Glomerular visceral epithelial cell (primary cell): ENCODE measurements at regions not wholly inside any gene's neighbourhood (a gene's known extent, or its start where the extent isn't known, plus 50 kb on each side); places are given as distances from the start of the nearest gene placed in this dataset.

Source experiments
- DNase-seq: peaks from one replicate; pipeline ENCODE4 v3.0.0-alpha.2; 2016; ENCODE audit errors: extremely low spot score

DNA sequence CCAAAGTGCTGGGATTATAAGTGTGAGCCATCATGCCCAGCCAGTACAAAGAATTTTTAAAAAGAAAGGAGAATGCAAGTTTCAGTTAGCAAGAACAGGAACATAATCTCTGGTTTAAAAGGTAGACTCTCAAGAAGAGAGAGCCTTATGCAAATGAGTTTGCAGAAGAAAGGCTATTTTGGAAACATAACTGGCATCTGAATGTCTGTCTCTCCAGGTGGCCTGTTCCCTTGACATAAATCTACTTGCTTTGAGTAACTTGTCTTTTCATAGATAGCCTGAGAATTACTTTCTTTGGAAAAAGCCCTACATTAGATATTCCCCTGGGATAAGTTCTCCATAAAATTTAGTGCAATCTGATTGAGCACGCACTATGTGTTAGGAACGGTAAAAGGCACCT is 109.6 kb downstream of the ICOS start:
- DNase-seq, result no peak

DNA sequence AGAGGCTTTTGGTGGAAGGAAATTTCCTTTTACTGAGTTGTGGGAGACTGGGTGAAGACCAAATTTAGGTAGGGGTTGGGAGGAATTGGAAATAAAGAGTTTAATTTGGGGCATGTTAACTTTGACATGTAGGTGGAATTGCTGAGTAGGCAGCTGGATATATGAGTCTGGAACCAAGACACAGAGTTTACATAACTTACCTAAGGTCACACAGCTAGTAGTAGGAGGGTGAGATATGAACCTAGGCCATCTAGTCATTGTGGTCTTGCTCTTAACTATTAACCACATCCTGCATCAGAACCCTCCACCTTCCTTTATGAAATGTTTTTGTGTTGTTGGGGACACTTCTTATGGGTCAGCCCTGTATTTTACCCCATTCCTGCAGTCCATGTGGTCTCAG is 113.1 kb downstream of the ICOS start:
- DNase-seq, result no peak

DNA sequence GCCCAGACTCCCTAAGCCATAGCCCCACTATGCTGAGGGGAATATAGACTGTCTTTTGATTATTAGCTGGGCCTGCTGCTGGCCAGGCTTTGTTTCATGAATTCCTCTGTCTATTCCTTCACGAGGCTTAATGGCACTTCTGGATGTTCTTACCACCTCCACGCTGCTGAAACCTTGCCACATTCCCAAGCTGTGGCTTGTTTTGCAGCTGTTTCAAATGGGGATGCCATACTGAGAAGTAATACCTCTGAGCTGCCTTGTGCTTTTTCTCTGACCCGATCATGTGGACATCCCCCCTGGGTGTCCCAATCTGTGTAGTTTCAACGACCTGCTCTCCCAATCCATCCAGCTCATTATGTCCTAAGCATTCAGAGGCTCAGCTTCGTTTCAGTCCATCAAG is 114.1 kb downstream of the ICOS start:
- DNase-seq, result no peak

DNA sequence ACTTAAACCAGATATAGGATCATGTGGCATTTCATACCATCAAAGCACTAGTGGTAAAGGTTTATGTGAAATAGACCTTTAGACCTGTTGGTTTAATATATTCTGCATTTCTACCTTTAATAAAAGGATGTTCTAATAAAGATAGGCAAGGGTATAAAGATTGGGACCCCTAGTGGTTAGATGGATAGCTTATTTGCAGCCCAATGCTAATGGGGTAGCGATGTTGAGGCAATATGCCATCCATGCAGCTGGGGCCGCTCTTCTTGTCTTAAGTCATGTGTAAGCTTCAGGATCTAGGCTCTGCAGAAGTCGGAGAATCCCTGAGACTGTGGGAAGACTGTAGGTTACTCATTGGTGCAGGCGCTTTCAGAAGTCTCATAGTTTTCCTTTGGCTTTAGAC is 114.9 kb downstream of the ICOS start:
- no peak for DNase-seq

DNA sequence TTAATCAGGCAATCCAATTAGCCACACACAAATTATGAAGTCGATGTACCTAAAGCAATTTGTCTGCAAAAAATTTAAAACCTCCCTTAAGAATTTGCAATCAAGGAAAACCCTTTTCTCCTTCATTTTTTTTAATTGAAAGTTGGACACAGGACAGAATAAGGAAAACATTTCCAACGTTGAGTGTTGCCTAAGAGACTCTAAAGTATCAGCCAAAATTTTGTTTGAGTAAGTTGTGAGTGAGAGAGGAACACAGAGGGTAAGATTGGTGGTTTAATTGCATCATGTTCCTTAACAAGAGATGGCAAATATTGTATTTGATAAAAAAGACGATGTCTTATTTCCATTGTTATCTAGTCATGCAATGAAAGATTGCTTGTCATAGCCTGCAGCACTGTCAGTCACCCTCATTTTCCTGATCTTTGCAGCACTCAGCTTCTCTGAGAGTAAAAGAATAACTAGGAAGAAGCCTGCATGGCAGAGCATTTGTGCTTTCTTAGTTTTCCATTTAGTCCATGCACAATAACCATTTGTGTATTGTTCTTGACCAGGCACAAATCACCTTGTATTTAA is 115.5 kb downstream of the ICOS start:
- DNase-seq, result no peak

DNA sequence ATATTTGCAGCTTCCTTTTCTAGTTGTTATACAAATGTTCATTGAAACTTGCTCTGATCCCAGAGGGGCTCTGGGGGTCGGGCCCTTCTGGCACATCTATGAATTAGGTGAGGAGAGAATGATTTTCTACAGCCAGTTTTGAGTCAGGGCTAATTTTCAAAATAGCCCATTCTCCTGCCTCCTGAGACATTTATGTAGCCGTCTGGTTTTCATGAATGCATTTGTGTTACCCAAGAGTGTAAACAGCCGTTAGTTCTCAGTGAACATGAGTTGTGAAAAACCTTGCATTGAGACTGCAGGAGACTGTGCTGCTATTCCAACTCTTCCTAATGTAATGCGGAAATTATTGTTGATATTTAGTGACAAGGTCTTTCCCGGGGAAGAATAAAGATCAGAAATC is 122.5 kb downstream of the ICOS start:
- no peak for DNase-seq

DNA sequence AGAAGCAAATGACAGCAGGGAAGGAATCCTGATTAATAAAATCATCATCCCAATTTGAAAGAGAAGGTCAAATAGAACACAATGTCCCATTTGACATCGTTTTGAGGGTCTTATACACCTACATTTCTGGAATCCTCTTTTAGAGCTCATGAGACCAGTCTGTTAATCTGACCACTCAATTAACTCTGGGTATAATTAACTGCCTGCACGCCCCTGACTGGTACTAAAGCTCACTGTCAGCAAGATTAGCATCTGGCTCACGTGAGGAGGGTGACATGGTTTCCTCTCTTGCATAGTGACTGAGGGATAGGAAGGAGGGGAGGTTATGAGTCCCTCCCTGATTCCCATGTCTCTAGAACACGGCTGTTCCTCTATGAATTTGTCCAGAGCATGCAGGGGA is 124.3 kb downstream of the ICOS start:
- DNase-seq, result no peak

DNA sequence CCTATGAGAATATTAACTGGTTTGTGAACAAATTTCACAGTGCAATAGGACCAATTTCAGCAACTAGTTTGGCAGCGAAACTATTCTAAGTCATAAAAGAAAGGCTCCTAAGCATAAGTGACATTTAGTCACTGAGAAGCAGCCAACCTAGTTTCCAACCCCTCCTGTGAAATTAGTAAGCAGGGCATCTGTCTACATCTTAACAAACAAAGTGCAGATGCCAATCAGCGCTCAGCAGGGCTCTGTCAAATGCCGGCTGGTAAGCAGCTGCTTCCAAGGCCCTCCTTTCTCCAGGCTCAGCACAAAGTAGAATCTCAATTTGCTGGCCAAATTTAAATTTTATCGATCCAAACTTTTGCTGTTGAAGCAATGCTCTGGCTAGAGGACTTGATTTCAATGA is 124.7 kb downstream of the ICOS start:
- no peak for DNase-seq

DNA sequence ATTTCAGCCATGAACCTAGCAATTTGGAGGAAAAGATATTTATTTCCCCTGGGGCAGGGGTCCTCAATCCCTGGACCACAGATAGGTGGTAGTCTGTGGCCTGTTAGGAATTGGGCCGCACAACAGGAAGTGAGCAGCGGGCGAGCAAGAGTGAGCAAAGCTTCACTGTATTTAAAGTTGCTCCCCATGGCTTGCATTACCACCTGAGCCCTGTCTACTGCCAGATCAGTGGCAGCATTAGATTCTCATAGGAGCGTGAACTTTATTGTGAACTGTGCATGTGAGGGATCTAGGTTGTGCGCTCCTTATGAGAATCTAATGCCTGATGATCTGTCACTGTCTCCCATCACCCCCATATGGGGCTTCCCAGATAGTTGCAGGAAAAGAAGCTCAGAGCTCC is 127.6 kb downstream of the ICOS start:
- no peak for DNase-seq

DNA sequence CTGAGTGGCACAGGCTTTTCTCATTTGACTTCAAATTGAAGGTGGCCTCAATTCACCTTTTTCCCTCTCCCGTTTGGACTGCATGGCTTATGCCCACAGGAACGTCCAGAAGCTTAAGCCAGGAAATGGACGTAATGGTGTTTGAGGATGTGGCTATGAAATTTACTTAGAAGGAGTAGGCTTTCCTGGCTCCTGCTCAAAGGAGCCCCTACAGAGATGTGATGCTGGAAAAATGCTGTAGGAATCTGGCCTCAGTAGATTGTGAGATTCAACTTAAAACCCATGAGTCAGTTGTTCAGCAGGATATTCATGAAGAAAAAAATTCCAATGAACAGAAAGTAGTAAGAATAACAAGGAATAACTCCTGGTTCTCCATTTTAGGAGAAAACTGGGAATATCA is 129.0 kb downstream of the ICOS start:
- DNase-seq, result no peak

DNA sequence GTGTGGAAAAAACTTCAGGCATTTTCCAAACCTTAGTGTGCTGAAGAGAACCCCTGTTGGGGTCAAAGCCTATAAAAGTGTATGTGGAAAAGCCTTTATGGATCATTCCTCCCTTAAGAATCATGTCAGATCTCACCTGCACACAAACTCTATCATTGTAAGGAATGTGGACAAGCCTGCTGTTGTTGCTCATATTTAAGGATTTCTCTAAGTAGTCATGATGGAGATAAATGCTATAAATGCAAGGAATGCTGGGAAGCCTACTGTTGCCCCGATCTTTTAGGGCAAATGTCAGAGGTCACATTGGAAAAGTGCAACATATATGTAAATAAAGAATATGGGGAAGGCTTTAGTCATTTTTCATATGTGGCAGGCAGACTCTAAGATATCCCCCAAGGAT is 129.5 kb downstream of the ICOS start:
- no peak for DNase-seq

DNA sequence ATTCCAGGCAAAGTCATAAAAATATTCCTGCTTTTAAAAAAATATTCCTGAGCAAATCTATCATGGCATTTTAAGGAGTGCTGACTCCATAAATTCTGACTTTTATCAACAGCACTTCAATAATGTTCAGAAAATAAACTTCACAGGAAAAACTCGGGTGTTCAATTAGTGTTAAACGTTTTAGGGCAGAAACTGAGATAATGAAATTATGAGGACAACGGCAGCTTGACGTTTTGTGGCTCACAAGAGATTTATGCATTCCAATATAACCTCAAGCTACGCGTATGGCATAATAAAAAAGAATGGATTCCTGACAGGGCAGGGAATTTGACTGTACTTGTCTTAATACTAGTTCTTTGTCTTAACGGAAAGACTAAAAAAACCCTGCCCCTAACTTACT is 133.2 kb downstream of the ICOS start:
- DNase-seq, result no peak

DNA sequence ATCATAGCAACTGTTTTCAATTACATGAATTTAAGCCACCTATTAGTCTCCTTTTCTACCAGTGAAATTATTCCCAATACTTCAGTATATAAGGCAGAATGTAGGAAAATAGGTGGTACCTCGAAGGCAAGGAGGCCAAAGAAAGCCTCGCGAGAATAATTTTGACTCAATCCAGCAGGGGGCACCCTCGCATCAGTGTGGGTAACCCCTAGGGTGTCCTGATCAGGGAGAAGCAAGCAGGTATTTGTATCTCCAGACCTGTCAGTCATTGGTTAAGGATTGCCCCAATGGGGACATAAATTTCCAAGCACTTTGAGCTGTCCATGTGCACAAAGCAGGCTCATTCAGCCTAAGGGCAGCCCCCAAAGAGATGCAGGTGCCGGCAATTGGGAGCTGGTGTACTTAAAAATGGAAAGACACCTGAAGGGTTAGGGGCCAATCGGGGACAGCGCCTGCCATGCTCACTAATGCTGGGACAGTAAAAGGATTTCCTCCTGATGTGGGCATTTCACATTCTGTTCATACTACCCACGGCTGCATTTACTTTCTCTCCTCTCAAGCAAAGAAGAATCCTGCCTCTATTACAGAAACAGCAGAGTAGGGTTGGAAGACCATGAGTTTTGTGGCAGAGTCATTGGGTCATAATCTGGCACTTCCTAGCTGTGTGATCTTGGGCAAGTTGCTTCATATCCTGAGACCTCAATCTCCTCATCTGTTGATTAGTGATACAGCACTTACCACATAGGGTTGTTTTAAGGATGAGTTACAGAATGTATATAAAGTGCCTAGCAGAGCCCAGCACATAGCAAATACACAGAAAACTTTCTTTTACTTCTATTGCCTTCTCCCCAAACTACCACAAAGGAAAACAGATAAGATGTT is 136.1 kb downstream of the ICOS start:
- DNase-seq, result peak; percentile 4

DNA sequence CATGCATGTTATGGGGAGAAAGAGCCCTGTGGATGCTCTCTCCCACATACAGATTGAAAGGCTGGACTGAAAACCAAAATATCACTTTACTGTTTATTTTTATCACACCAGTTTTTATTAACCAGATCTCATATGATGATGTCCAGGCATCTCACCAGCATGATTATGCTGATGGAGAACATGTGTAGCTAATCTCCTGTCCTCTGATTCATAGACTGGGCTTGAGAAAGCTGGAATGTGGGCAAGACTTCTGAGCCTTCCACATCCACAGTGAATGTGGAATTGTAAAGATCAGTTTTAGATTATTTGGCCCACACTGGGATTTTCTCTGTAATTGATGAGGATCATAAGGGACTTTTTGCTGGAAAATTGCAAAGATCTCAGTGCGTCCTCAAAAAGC is 137.9 kb downstream of the ICOS start:
- DNase-seq, result no peak

DNA sequence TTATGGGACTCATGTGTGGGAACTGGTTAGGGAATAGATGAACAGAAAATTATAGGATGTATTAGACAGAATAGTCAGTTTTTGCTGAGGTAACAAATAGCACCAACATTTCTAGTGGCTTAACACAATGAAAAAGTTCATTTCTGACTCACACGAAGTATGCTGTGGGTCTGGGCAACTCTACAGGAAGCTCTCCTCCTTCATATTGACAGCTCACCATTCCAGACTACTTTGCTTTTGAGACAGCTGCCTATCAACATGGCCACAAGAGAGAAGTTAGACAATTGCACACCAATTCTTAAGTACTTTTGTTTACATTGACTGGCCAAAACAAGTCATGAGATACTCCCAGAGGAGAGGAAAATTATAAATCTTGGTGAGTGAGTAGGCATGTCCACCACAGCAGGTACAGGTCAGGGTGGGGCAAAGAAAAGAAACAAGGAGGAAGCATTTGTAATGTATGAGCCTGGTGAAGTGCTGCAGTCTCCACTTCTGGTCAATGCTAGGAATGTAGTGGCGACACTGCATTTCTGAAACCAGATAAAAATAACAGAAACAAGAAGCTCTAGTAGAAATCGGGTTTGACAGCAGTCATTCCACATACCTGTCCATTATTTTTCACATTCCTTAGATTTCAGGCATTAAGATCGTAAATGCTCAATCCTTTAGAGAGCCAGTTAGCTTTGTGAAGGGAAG is 141.6 kb downstream of the ICOS start:
- DNase-seq, result no peak

DNA sequence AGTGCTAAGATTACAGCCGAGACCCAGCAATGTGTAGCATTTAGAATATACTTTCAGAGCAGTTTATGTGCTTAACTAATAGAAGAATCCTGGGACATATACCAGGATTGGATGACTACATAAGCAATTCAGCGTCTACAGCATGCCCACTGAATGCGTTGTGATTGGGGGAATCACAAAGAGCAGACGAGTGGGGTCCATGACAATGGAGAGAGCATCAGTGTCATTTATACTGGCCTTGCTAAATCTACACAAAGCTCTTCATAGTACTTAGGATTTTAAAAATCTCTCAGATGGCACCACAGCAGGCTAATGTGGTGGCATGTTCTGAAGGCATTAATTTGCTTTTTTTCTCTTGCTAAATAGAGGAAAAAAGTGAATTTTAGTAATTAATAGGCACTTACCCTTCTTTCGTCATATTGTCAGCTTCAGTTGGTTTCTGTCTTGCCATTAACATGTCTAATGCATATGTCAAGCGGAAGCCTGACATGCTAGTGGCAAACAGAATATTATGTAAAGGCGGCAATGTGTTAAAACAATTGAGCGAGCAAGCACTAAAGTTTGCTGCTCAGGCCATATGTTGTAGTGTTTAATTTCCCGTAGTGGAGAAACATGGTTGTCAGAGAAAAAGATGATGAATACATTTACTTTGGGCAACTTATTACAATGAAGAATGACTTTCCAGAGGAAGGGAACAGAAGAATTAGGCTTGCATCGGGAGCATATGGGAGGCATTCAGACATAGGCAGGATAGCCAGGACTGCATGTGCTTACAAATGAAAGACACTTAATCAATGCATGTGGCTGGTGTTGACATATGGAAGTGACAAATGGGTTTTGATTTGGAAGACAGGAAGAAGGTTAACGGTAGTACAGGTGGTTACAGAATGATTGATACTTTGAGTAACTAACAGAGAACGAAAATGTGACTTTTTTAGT is 145.2 kb downstream of the ICOS start:
- no peak for DNase-seq

DNA sequence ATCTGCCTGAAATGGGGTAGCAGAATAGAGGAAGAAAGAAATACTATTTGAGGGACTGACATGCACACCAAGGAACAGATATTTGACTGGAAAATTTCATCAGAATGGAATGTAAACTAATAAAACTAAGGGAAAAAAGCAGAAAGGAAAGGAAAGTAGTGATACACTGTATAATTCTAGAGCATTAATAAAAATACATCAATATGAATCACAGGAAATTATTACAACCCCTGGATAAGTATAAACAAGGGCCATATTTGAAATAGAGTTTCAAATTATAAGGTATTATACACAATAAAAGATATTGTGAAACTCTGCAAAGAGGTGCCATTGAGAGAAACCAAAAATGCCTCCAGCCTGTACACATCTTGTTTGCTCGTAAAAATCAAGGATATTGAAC is 149.6 kb downstream of the ICOS start:
- no peak for DNase-seq

DNA sequence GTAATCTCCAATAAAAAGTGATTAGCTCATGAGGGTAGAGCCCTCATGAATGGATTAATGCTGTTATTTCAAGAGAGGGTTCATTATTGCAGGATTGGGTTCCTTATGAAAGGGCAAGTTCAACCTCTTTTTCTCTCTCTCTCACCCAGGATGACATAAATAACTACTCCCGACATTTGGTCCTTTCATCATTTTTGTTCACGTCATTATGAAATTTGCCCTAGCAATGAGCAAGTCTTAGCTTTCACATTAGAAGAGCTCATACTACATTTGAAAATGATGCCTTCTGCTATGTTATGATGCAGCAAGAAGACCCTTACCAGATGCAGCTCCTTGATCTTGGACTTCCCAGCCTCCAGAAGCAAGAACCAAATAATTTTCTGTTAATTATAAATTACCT is 152.5 kb downstream of the ICOS start:
- no peak for DNase-seq

DNA sequence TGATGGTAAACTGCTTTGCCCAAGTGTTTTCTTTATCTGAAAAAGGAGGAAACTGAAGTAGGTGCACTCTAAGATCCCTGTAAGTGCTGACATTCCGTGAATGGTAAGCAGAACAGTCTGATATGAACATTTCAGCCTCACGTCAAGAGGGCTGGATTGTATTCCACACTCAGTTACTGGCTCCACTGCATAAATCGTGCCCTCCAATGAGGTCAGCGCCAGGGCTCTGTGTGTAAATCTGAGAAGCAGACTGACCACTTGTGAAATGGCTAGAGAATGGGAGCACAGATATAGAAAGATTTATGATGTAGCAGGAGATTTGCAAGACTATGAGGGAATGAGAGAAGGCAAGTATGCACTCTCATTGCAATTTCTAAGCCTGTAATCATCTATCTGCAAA is 153.0 kb downstream of the ICOS start:
- DNase-seq, result no peak

DNA sequence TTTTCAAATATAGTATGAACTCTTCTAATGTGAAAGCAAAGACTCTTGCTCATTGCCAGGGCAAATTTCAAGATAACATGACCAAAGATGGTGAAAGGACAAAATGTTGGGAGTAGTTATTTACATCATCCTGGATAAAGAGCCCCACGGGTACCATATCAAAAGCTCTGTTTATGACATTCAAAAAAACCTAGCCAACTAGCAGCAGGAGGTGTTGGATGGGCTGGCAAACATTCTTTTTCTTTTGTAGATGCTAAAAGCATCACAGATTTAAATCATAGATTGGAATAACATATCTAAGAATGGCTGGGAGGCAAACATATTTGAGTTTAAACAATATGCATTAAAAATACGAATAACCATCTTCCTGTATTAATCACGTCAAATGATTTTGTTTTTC is 153.5 kb downstream of the ICOS start:
- DNase-seq, result no peak

DNA sequence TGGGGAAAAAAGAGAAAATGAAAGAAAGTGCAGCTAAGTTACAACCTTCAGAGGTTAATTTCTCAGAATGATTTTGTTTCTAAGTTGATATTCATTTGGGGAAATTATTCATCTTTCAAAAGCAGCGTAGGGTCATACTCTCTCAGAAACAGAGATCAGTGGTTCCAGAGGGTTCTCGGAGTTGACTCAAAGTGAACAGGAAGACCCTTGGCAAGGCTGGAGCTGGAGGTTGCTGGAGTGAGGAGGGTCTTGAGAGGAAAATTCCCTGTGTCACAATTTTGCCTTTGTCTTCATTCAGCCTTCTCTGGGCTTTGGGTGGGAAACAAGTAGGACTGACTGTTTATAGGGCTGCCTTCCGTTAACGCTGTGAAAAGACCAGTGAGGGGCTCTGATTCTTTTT is 168.2 kb downstream of the ICOS start:
- DNase-seq, result no peak

DNA sequence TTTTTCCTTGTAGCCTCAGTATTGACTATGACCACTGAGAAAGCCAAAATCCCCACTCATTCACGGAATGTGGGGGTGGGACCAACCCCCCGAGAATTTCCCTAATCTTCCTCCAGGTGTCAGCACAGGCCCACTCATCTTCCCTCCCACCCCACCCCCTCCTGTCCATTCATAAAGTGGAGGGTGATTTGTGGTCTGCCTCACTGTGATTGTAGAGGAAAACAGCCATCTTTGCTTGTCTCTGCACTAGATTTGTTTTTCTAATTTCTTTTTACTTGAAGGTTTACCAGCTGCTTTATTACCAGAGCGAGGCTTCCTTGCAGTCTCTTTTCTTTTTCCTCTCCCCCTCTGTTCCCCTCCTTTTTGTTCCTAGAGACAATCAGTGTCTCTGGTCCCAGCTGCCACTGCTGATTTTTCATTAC is 171.8 kb downstream of the ICOS start:
- DNase-seq, result peak; percentile 34
